ENCODE measurements at regions not wholly inside any gene's neighbourhood (a gene's known extent, or its start where the extent isn't known, plus 50 kb on each side); places are given as distances from the start of the nearest gene placed in this dataset.
A peak's percentile ranks its signal among the peaks of the same experiment; 100 is the strongest.

DNA sequence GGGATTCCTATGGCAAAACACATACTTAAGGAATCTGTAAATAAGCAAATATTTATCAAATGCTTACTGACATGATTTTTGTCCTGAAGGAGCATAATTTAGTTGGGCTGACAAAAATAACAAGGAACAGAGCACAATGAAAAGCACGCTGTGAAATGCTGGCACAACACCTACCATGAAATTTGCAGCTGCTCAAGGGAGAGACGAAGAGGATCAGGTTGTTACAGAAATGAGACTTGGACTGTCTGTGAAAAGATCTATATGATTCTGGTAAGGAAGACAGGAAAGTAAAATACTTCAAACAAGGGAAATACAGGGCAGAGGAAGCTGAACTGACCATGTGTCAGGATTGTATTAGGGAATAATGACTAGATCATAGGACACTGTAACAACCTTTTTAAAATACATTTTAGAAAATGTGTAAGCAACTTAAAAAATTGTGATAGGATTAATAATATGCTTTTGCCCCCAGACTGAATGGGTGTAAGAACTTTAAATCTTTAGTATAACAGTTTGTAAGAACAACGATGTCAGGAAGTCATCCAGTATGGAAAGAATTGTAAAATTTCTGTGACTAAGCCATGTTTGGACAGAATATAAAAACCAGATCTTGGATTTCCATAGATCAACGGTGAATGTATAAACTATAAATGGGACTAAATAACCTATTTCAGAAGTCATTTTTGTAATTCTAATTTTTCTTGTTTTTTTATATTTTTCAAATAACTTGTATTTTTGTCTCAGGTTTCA lies 1556.0 kb downstream of the EFNB2 start:
- intact Hi-C loops (cut with DNase I) = no loop called here
- Histone ChIP-seq H3K36me3 (no peaks in the 10 kb centered on the region), H3K27ac (no peak overlapping the region), H3K9me3 (no peaks in the 10 kb centered on the region), H3K4me1 (no peaks in the 10 kb centered on the region), H3K4me3 (no peak overlapping the region), H3K27me3 (no peaks in the 10 kb centered on the region)
- no peak for DNase-seq (ENCODE audit: low spot score in 2 of 2)
- TF ChIP-seq, protein P1, sequence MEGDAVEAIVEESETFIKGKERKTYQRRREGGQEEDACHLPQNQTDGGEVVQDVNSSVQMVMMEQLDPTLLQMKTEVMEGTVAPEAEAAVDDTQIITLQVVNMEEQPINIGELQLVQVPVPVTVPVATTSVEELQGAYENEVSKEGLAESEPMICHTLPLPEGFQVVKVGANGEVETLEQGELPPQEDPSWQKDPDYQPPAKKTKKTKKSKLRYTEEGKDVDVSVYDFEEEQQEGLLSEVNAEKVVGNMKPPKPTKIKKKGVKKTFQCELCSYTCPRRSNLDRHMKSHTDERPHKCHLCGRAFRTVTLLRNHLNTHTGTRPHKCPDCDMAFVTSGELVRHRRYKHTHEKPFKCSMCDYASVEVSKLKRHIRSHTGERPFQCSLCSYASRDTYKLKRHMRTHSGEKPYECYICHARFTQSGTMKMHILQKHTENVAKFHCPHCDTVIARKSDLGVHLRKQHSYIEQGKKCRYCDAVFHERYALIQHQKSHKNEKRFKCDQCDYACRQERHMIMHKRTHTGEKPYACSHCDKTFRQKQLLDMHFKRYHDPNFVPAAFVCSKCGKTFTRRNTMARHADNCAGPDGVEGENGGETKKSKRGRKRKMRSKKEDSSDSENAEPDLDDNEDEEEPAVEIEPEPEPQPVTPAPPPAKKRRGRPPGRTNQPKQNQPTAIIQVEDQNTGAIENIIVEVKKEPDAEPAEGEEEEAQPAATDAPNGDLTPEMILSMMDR (IDR thresholded peaks at IDR 0.05) = no peak

DNA sequence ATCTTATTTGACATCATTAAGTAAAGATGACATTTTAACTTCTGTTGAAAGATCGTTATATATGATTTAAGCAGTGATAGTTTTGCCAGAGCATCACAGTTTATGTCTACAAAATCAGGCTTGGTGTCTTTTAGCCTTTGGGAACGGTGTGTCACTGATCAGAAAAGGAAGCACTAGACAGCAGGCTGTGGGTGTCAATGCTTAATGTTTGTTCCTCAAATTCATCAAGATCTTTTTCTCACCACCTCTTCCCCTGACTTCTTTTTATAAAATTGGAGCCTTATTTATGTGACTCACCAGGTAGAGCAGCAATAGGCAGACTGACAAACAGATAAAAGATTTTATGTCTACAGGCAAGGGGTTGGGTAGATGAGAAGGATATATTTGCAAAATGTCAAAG lies 1558.5 kb downstream of the EFNB2 start:
- H3K9me3 ChIP-seq = no peaks in the 10 kb centered on the region
- TF ChIP-seq, protein P1 (IDR thresholded peaks at IDR 0.05) = no peak
- no peaks in the 10 kb centered on the region for H3K36me3 ChIP-seq
- H3K4me1 ChIP-seq = no peaks in the 10 kb centered on the region
- intact Hi-C loops (cut with DNase I) = no loop called here
- no peaks in the 10 kb centered on the region for H3K27me3 ChIP-seq
- no peak for DNase-seq (ENCODE audit: low spot score in 2 of 2)
- no peak overlapping the region for H3K4me3 ChIP-seq
- no peak overlapping the region for H3K27ac ChIP-seq

DNA sequence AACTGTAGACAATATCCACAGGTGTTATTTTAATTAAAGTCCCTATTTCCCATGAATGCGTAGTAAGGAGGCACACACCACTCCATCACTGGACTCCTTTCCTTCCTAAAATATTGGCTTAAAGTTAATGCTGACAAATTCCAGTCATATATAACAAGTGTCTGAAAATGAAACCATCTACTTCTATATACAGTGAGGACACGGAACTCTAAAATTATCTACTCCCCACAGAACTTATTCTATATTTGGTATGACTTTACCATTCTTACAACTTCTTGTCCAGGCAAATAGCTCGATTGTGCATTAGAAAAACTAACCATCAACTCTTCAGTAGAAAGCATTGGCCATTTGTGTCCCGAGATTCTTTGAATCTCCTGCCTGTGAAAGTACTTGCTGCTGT lies 1560.2 kb downstream of the EFNB2 start:
- Histone ChIP-seq H3K4me3 (no peak overlapping the region), H3K27me3 (no peaks in the 10 kb centered on the region), H3K27ac (no peak overlapping the region), H3K9me3 (no peaks in the 10 kb centered on the region), H3K4me1 (no peaks in the 10 kb centered on the region), H3K36me3 (no peaks in the 10 kb centered on the region)
- TF ChIP-seq, protein P1 (IDR thresholded peaks at IDR 0.05) = no peak
- no peak for DNase-seq (ENCODE audit: low spot score in 2 of 2)
- intact Hi-C loops (cut with DNase I) = no loop called here

DNA sequence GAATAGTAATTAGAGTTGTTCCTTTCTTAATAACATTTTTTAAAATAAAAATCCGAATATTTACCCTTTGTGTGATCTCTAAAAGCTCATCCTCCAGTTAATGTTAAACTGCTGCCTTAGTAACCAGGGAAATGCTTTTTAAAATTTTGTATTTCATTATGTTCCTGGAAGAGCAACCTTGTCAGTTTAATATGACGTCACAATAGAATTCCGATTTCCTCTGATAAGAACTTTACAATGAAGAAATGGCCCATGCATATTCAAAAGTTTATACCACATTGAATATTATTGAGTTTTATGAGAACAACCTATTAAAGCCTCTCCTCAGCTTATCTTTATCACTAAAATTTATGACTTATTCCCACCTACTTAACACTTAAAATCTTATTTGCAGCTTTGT lies 1566.6 kb downstream of the EFNB2 start:
- Histone ChIP-seq H3K36me3 (no peaks in the 10 kb centered on the region), H3K9me3 (no peaks in the 10 kb centered on the region), H3K27ac (no peak overlapping the region), H3K4me1 (no peaks in the 10 kb centered on the region), H3K4me3 (no peak overlapping the region), H3K27me3 (no peaks in the 10 kb centered on the region)
- no peak for DNase-seq (ENCODE audit: low spot score in 2 of 2)
- TF ChIP-seq, protein P1 (IDR thresholded peaks at IDR 0.05) = no peak
- intact Hi-C loops (cut with DNase I) = no loop called here

DNA sequence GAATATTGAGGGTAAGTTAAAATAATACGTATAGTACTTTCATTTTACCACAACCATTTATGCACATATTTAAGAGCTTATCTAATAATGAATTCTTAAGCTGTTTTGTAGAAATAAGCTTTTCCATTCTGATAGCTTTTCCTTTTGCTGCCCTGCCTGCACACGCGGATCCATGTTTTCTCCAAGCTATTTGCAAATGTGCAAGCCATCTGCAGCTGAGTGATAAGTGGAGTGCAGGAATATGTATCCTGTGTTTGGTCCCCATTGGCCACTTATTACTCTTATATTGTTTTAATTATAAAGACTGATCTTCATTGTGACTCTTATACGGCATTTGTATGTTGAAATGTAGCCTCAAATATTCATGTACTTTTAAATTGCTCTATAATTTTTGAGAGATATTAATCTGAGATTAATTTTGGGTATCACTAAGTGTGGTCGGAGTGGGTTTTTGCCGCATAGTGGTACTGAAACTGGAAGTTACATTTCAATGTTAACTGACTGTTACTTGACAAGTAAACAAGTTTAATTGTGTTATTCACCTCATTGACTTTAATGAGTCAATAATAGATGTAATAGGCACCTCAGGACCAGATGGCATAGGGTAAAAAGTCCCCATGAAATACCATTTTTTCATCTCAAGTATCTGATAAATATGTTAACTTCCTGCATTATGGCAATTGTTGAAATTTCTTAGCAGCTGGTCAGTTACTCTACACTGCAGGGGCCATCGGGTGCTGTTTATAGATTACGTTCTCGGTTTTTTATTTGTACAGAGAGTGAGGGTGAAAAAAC lies 1567.4 kb downstream of the EFNB2 start:
- no peak for DNase-seq (ENCODE audit: low spot score in 2 of 2)
- Histone ChIP-seq H3K4me3 (peak overlapping the region in 1 of 2 donors; percentile 45), H3K27me3 (no peaks in the 10 kb centered on the region), H3K4me1 (no peaks in the 10 kb centered on the region), H3K27ac (no peak overlapping the region), H3K9me3 (no peaks in the 10 kb centered on the region), H3K36me3 (no peaks in the 10 kb centered on the region)
- TF ChIP-seq, protein P1 (IDR thresholded peaks at IDR 0.05) = no peak
- intact Hi-C loops (cut with DNase I) = no loop called here

All from ascending aorta (tissue), 2 donors.